Sigmoid colon (tissue), 6 donors: ENCODE measurements at regions not wholly inside any gene's neighbourhood (a gene's known extent, or its start where the extent isn't known, plus 50 kb on each side); places are given as distances from the start of the nearest gene placed in this dataset.
"Not testable (repeated sequence)": the region's sequence is repeated elsewhere in the genome, so short reads cannot be mapped to it uniquely, and the experiment has no call there.

Source experiments
- DNase-seq: peaks from one replicate; pipeline ENCODE4 v3.0.0-alpha.2; 2019
- H3K27ac ChIP-seq, 4 donors: fragments of 200-600 bp; sonication (generic); one replicate each; pipeline ENCODE4 v1.5.1; 2016 to 2019; ENCODE audit warnings: mild to moderate bottlenecking in 1 of 4
- H3K27me3 ChIP-seq, 3 donors: fragments of 200-600 bp; sonication (generic); one replicate each; pipeline ENCODE4 v1.5.1; 2019; ENCODE audit warnings: mild to moderate bottlenecking in 1 of 3
- H3K36me3 ChIP-seq, 4 donors: fragments of 200-600 bp; sonication (generic); one replicate each; pipeline ENCODE4 v1.5.1; 2016 to 2019
- H3K4me1 ChIP-seq, 4 donors: fragments of 200-600 bp; sonication (generic); one replicate each; pipeline ENCODE4 v1.5.1; 2017 to 2019
- H3K4me3 ChIP-seq, 4 donors: fragments of 200-600 bp; sonication (generic); one replicate each; pipeline ENCODE4 v1.5.1; 2017 to 2019; ENCODE audit warnings: mild to moderate bottlenecking in 2 of 4, moderate library complexity in 1 of 4
- H3K9me3 ChIP-seq, 4 donors: fragments of 200-600 bp in 3 of 4; sonication (generic) in 3 of 4; one replicate each; pipeline versions ENCODE4 v1.5.1 to v1.6.1; 2013 to 2019
- CTCF ChIP-seq, 4 experiments: fragments of 450-650 bp in 3 of 4; fragments of 200-600 bp in 1 of 4; IDR thresholded peaks; one replicate each; pipeline ENCODE4 v1.5.1; 2016 to 2019; ENCODE audit warnings: antibody characterized with exemption in 4 of 4, mild to moderate bottlenecking in 3 of 4, moderate library complexity in 2 of 4
- EP300 ChIP-seq, 4 donors: sonication (generic); formaldehyde crosslinking; IDR thresholded peaks; one replicate each; pipeline ENCODE4 v1.6.1; 2017; ENCODE audit warnings: antibody characterized with exemption in 4 of 4
- POLR2A ChIP-seq, 2 donors: fragments of 450-650 bp; IDR thresholded peaks; one replicate each; pipeline ENCODE4 v1.6.1; 2016; ENCODE audit warnings: antibody characterized with exemption in 2 of 2, mild to moderate bottlenecking in 2 of 2, moderate library complexity in 2 of 2
- POLR2AphosphoS5 ChIP-seq, 4 donors: sonication (generic); formaldehyde crosslinking; IDR thresholded peaks; one replicate each; pipeline ENCODE4 v1.6.1; 2017; ENCODE audit warnings: antibody characterized with exemption in 4 of 4
- WGBS, 2 donors: extraction: QIAGEN DNeasy Blood & Tissue Kit; methylation state at CpG; one replicate each; pipeline ENCODE4 v1.1.7; 2013; 5-methylcytosine and 5-hydroxymethylcytosine counted together
- intact Hi-C: fragments of 100-400 bp; cut with DNase I; formaldehyde crosslinking; loops from one replicate; pipeline ENCODE4 v1.15.1; 2023
- donor health status: healthy with polysubstance abuse.
- donor health status: healthy.

- intact Hi-C loops: loop anchor here (10.0 kb wide), 2 partner anchors 48 to 388 kb away; no protein-coding TSS in a partner anchor
- H3K4me3 ChIP-seq: no peak overlapping the region
These were observed 86.5 kb upstream of the EGFL6 start for GRCh38 chrX:13482746-13483541.

GRCh38 chrX:13480780-13481179 is 88.6 kb upstream of the EGFL6 start:
- intact Hi-C loops: loop anchor here (10.0 kb wide), 2 partner anchors 46 to 386 kb away; no protein-coding TSS in a partner anchor
- H3K27me3 ChIP-seq, H3K9me3 ChIP-seq, H3K27ac ChIP-seq, H3K4me1 ChIP-seq, H3K36me3 ChIP-seq, DNase-seq, H3K4me3 ChIP-seq: not testable (repeated sequence)
- 87 to 93% methylated on average over 2 of the region's 2 CpGs for WGBS, 2 donors

More at GRCh38 chrX:13482746-13483541, 86.5 kb upstream of the EGFL6 start:
- Histone ChIP-seq H3K9me3 (no peaks in the 10 kb centered on the region), H3K27ac (no peak overlapping the region), H3K36me3 (no peaks in the 10 kb centered on the region), H3K4me1 (peaks cover 0 to 10% (median 0%) of the 10 kb centered on the region in 4 donors), H3K27me3 (no peaks in the 10 kb centered on the region)
- DNase-seq: no peak
- WGBS, 2 donors: 44 to 75% methylated on average over 9 of the region's 9 CpGs
- TF ChIP-seq POLR2A (IDR thresholded peaks at IDR 0.05): no peak
- no peak for TF ChIP-seq CTCF (IDR thresholded peaks at IDR 0.05)
- TF ChIP-seq POLR2AphosphoS5 (IDR thresholded peaks at IDR 0.05): no peak
- TF ChIP-seq EP300 (IDR thresholded peaks at IDR 0.05): no peak

- Histone ChIP-seq H3K27me3 (no peaks in the 10 kb centered on the region), H3K27ac (no peak overlapping the region), H3K4me1 (no peaks in the 10 kb centered on the region), H3K4me3 (no peak overlapping the region), H3K36me3 (no peaks in the 10 kb centered on the region), H3K9me3 (no peaks in the 10 kb centered on the region)
- TF ChIP-seq EP300 (IDR thresholded peaks at IDR 0.05): no peak
- TF ChIP-seq POLR2AphosphoS5 (IDR thresholded peaks at IDR 0.05): no peak
- TF ChIP-seq CTCF (IDR thresholded peaks at IDR 0.05): no peak
- TF ChIP-seq POLR2A (IDR thresholded peaks at IDR 0.05): no peak
- intact Hi-C loops: no loop called here
- DNase-seq: no peak
- WGBS, 2 donors: 98% methylated on average over 2 of the region's 2 CpGs
These were observed 90.0 kb upstream of the EGFL6 start for GRCh38 chrX:13479452-13479813.

GRCh38 chrX:13478740-13479451 is 90.5 kb upstream of the EGFL6 start:
- WGBS, 2 donors: 78 to 89% methylated on average over 5 to 6 of the region's 6 CpGs
- Histone ChIP-seq H3K36me3 (no peaks in the 10 kb centered on the region), H3K9me3 (no peaks in the 10 kb centered on the region), H3K27ac (no peak overlapping the region), H3K4me3 (no peak overlapping the region), H3K4me1 (peaks cover 0 to under 1% (median 0%) of the 10 kb centered on the region in 4 donors), H3K27me3 (no peaks in the 10 kb centered on the region)
- DNase-seq: no peak
- TF ChIP-seq POLR2A (IDR thresholded peaks at IDR 0.05): no peak
- no peak for TF ChIP-seq EP300 (IDR thresholded peaks at IDR 0.05)
- no peak for TF ChIP-seq POLR2AphosphoS5 (IDR thresholded peaks at IDR 0.05)
- no peak for TF ChIP-seq CTCF (IDR thresholded peaks at IDR 0.05)
- intact Hi-C loops: no loop called here

- TF ChIP-seq POLR2AphosphoS5 (IDR thresholded peaks at IDR 0.05) (no peak), CTCF (IDR thresholded peaks at IDR 0.05) (no peak), EP300 (IDR thresholded peaks at IDR 0.05) (no peak), POLR2A (IDR thresholded peaks at IDR 0.05) (no peak)
- no peaks in the 10 kb centered on the region for H3K27me3 ChIP-seq
- H3K4me3 ChIP-seq: no peak overlapping the region
- DNase-seq: no peak
- no peaks in the 10 kb centered on the region for H3K9me3 ChIP-seq
- intact Hi-C loops: no loop called here
- 89 to 92% methylated on average over 4 of the region's 4 CpGs for WGBS, 2 donors
- H3K36me3 ChIP-seq: no peaks in the 10 kb centered on the region
- no peak overlapping the region for H3K27ac ChIP-seq
- peaks cover 0 to 7% (median 2%) of the 10 kb centered on the region in 4 donors for H3K4me1 ChIP-seq
These were observed 93.0 kb upstream of the EGFL6 start for GRCh38 chrX:13476384-13476783.
